ENCODE measurements at regions not wholly inside any gene's neighbourhood (a gene's known extent, or its start where the extent isn't known, plus 50 kb on each side); places are given as distances from the start of the nearest gene placed in this dataset.

DNA sequence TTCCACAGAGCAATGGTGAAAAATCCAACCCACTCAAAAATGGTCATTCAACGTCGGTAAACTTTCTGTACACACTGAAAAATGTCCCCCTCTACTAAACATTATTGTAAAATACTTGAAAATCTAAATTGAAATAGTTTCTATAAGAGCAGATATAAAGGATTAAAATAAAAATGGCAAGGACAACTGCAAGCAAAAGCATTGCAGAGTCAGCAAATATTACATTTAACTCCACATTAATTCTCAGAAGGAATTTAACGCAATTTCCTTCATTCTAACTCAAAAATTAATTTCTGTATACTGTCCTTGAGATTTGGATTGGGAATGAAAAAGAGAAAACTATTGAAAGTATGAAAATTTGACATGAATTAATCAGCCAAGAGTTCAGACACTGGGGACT is 64.4 kb upstream of the SSBP2 start:
- H4K5ac ChIP-seq (ENCODE audit: low read depth, low read length), result no peak overlapping the region
- no peak overlapping the region for H2AK9ac ChIP-seq (replicated peaks; ENCODE audit: low read depth, low read length, poor library complexity)
- no peaks in the 10 kb centered on the region for H3K79me1 ChIP-seq (ENCODE audit: low read depth in 1 of 2, low read length in 2 of 2)
- ATAC-seq (ENCODE audit: low read depth) (no peak), DNase-seq (no peak)
- no peak overlapping the region for H3K4me3 ChIP-seq (ENCODE audit: insufficient read depth, low read depth, low read length)
- WGBS, 2 experiments (ENCODE audit: extremely low coverage in 2 of 2, insufficient read length in 1 of 2), result no CpG with 5 or more reads among the region's 3 CpGs
- H2AK5ac ChIP-seq (ENCODE audit: low read depth, low read length), result no peak overlapping the region
- ChIA-PET CTCF (no interaction called here), POLR2A (ENCODE audit: unreplicated experiment) (no interaction called here)
- no peak overlapping the region for H2BK120ac ChIP-seq (ENCODE audit: low read depth, low read length)
- H3K4me2 ChIP-seq (ENCODE audit: low read depth, low read length), result no peak overlapping the region
- no peak overlapping the region for H2BK5ac ChIP-seq (ENCODE audit: low read depth, low read length, poor library complexity, severe bottlenecking)
- no peak overlapping the region for H4K8ac ChIP-seq (ENCODE audit: low read depth in 2 of 2, low read length in 2 of 2)
- peaks cover 4% of the 10 kb centered on the region; the same call in 1 of the 2 replicates for H3K9me1 ChIP-seq (ENCODE audit: insufficient read depth, low read length)
- H2AFZ ChIP-seq (replicated peaks; ENCODE audit: low read length, poor library complexity), result no peak overlapping the region
- no peak overlapping the region for H2BK20ac ChIP-seq (ENCODE audit: low read depth, low read length)
- H3K36me3 ChIP-seq (ENCODE audit: control insufficient read depth, insufficient read depth, low read length), result no peaks in the 10 kb centered on the region
- H3K9me3 ChIP-seq (ENCODE audit: control insufficient read depth, insufficient read depth, low read length), result no peaks in the 10 kb centered on the region
- H3K9ac ChIP-seq (ENCODE audit: low read depth, low read length), result no peak overlapping the region
- no peak overlapping the region for H3K18ac ChIP-seq (ENCODE audit: low read depth, low read length)
- H4K91ac ChIP-seq (ENCODE audit: insufficient read depth, low read depth, low read length), result no peak overlapping the region
- H3K23ac ChIP-seq (ENCODE audit: low read depth, low read length), result no peak overlapping the region
- dilution Hi-C loops (cut with HindIII; ENCODE audit: low sequenced_read_pairs, unreplicated experiment), result no loop called here
- H3K56ac ChIP-seq (ENCODE audit: extremely low read depth, insufficient read depth, low read length), result no peak overlapping the region
- H3K14ac ChIP-seq (replicated peaks; ENCODE audit: low read depth, low read length), result no peak overlapping the region
- intact Hi-C loops (cut with micrococcal nuclease), result no loop called here
- H3K4me1 ChIP-seq (ENCODE audit: control insufficient read depth, insufficient read depth, low read length), result peaks cover 3% of the 10 kb centered on the region
- no TSS peak for BruUV-seq (replicated peaks)
- H3K27ac ChIP-seq (ENCODE audit: insufficient read depth, low read length), result no peak overlapping the region
- no peak for TF ChIP-seq NFE2L2 (IDR thresholded peaks at IDR 0.05; ENCODE audit: low read depth, low read length)
- TF ChIP-seq MAFK (IDR thresholded peaks at IDR 0.05; ENCODE audit: low read depth, low read length), result peak; percentile 92
- peaks cover 3% of the 10 kb centered on the region; the same call in 1 of the 2 replicates for H3K27me3 ChIP-seq (ENCODE audit: control insufficient read depth, insufficient read depth, low read length)
- H4K20me1 ChIP-seq (ENCODE audit: insufficient read depth, low read length), result no peaks in the 10 kb centered on the region
- H2BK15ac ChIP-seq (ENCODE audit: low read depth, low read length), result no peak overlapping the region
- in situ Hi-C loops (cut with MboI; ENCODE audit: low sequenced_read_pairs), result no loop called here
- no peak overlapping the region for H3K4ac ChIP-seq (ENCODE audit: low read depth, low read length)
